Activated CD8-positive, alpha-beta T cell treated with anti-CD3 and anti-CD28 coated beads for 36 hours (primary cell): ENCODE measurements at regions not wholly inside any gene's neighbourhood (a gene's known extent, or its start where the extent isn't known, plus 50 kb on each side); places are given as distances from the start of the nearest gene placed in this dataset.

Experiments used
- ATAC-seq: fragments of 200-7000 bp; cut with Tn5 transposase; one replicate; pipeline ENCODE4 v1.10.0; 2021; ENCODE audit warnings: mild to moderate bottlenecking, moderate library complexity
- CTCF ChIA-PET: fragments of 350-600 bp; sonication (Branson Sonifier 250); formaldehyde crosslinking; loops from one replicate; lab custom pipeline; 2021; ENCODE audit warnings: antibody characterized with exemption; lab: Charles Lee
- POLR2A ChIA-PET: fragments of 350-600 bp; sonication (Branson Sonifier 250); formaldehyde crosslinking; loops from one replicate; lab custom pipeline; 2021; ENCODE audit warnings: antibody characterized with exemption; lab: Charles Lee
- DNase-seq: peaks from one replicate; pipeline ENCODE4 v3.0.0-alpha.2; 2020
- H3K27ac Mint-ChIP-seq: one replicate; pipeline ENCODE4 v1.8.0; 2021; ENCODE audit warnings: mild to moderate bottlenecking, mixed read lengths
- H3K27me3 Mint-ChIP-seq: one replicate; pipeline ENCODE4 v1.8.0; 2021; ENCODE audit warnings: mixed read lengths
- H3K36me3 Mint-ChIP-seq: one replicate; pipeline ENCODE4 v1.8.0; 2021; ENCODE audit warnings: low read depth, mixed read lengths
- H3K4me1 Mint-ChIP-seq: one replicate; pipeline ENCODE4 v1.8.0; 2021; ENCODE audit warnings: low read depth, mixed read lengths
- H3K4me3 Mint-ChIP-seq: one replicate; pipeline ENCODE4 v1.8.0; 2021; ENCODE audit warnings: mild to moderate bottlenecking, moderate library complexity, mixed read lengths
- H3K9me3 Mint-ChIP-seq: one replicate; pipeline ENCODE4 v1.8.0; 2021; ENCODE audit warnings: mixed read lengths
- intact Hi-C: fragments of 100-400 bp; cut with micrococcal nuclease; formaldehyde crosslinking; loops from one replicate; pipeline ENCODE4 v1.10.0; 2022
- TF ChIP-seq, protein P1 (sequence below): fragments of 200-600 bp; IDR thresholded peaks from one replicate; pipeline ENCODE4 v1.8.0; 2022; ENCODE audit warnings: antibody characterized with exemption, mild to moderate bottlenecking

DNA sequence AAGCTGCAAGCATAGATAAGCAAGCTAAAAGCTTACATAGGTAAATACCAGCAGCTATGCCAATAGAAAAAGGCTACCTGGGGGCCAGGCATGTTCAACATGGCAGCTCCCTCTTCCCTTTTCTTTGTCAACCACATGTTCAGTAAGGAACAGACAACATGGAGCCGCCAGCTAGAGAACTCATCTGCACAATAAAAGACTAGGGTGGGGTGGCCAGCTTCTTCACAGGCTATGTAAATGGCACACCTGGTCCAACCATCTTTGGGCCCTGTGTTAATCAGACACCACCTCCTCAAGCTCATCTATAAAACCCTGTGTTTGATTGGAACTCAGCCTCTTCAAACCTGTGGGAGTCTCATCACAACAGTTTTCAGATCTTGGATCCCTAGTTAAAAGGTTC lies 129.7 kb upstream of the TMPO start:
- Mint-ChIP-seq H3K27me3 (peaks cover 2% of the 10 kb centered on the region), H3K9me3 (no peaks in the 10 kb centered on the region), H3K27ac (no peak overlapping the region), H3K36me3 (no peaks in the 10 kb centered on the region), H3K4me1 (no peaks in the 10 kb centered on the region), H3K4me3 (no peak overlapping the region)
- ChIA-PET POLR2A (interaction anchor here (0.6 kb wide), 1 partner anchor 1691 kb away, joined by 3 read pairs; no protein-coding TSS in a partner anchor), CTCF (no interaction called here)
- DNase-seq (no peak), ATAC-seq (no peak)
- TF ChIP-seq, protein P1, sequence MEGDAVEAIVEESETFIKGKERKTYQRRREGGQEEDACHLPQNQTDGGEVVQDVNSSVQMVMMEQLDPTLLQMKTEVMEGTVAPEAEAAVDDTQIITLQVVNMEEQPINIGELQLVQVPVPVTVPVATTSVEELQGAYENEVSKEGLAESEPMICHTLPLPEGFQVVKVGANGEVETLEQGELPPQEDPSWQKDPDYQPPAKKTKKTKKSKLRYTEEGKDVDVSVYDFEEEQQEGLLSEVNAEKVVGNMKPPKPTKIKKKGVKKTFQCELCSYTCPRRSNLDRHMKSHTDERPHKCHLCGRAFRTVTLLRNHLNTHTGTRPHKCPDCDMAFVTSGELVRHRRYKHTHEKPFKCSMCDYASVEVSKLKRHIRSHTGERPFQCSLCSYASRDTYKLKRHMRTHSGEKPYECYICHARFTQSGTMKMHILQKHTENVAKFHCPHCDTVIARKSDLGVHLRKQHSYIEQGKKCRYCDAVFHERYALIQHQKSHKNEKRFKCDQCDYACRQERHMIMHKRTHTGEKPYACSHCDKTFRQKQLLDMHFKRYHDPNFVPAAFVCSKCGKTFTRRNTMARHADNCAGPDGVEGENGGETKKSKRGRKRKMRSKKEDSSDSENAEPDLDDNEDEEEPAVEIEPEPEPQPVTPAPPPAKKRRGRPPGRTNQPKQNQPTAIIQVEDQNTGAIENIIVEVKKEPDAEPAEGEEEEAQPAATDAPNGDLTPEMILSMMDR = no peak
- intact Hi-C loops = no loop called here

DNA sequence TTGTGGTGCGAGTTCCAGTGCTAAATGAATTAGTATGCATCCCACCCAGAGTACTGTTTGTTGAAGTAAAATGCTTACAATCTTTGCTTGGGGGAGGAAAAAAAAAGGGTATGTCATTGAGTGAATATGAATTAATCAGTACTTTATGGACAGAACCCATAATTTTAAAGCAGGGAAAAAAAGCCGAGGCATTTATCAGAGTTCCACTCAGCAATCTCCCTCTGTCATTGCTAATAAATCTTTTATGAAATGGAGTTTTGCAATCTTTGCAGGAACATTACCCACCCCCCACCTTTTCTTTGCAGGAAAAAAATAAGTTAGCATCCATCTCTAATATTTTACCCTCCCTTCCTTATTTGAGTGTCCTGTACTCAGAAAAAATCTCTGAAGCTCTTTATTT lies 127.9 kb upstream of the TMPO start:
- H3K27ac Mint-ChIP-seq = no peak overlapping the region
- TF ChIP-seq, protein P1 = no peak
- H3K36me3 Mint-ChIP-seq = no peaks in the 10 kb centered on the region
- H3K27me3 Mint-ChIP-seq = peaks cover 2% of the 10 kb centered on the region
- no peaks in the 10 kb centered on the region for H3K4me1 Mint-ChIP-seq
- no peaks in the 10 kb centered on the region for H3K9me3 Mint-ChIP-seq
- intact Hi-C loops = no loop called here
- no peak for ATAC-seq
- no peak for DNase-seq
- POLR2A ChIA-PET = no interaction called here
- no peak overlapping the region for H3K4me3 Mint-ChIP-seq
- CTCF ChIA-PET = interaction anchor here (0.8 kb wide), 1 partner anchor 1397 kb away, joined by 3 read pairs; no protein-coding TSS in a partner anchor

DNA sequence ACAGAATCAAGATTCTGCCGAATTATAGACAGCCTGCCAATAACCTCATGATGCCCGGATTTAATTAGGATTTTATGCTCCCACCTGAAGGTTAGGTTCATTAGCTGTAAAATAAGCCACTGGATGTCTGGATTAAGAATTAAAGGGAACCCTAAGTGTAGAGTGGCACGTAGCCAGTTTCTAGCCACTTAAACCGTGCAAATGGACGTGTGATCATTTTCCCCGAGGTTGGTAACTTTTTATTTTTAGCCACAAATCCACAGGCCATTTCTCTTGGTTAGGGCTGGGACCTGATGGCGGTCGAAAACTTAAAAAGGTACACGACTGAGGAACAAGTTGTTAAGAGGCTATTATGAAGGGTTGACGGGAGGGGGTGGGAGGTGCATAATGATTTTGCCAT lies 127.3 kb upstream of the TMPO start:
- H3K4me1 Mint-ChIP-seq = no peaks in the 10 kb centered on the region
- ChIA-PET POLR2A (no interaction called here), CTCF (interaction anchor here (0.8 to 1.6 kb wide), 2 partner anchors 9 to 1398 kb away, joined by 3 to 9 read pairs; no protein-coding TSS in a partner anchor)
- no peaks in the 10 kb centered on the region for H3K36me3 Mint-ChIP-seq
- intact Hi-C loops = no loop called here
- TF ChIP-seq, protein P1 = no peak
- no peaks in the 10 kb centered on the region for H3K9me3 Mint-ChIP-seq
- no peak overlapping the region for H3K4me3 Mint-ChIP-seq
- no peak for ATAC-seq
- H3K27me3 Mint-ChIP-seq = peaks cover 2% of the 10 kb centered on the region
- no peak overlapping the region for H3K27ac Mint-ChIP-seq
- no peak for DNase-seq

DNA sequence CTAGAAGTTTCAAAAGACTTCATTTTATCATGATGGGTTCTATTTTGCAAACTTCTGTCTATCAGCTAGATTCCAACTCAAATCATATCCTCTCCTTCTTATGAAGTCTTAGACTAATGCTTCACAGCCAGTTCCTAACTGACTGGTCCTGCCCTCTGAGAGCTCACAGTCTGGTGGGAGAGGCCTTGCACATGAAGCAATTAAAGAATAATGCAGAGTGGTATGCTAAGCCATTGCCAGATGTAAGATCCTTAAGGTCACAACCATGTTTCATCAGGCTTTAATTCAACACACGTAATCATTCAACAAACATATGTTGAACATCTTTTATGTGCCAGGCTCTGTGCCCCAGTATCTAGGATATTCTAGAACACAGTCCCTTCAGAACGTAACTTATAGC lies 125.8 kb upstream of the TMPO start:
- DNase-seq (no peak), ATAC-seq (no peak)
- intact Hi-C loops = no loop called here
- POLR2A ChIA-PET = no interaction called here
- TF ChIP-seq, protein P1 = no peak
- CTCF ChIA-PET = interaction anchor here (1.5 to 1.6 kb wide), 2 partner anchors 7 to 19 kb away, joined by 4 to 9 read pairs; no protein-coding TSS in a partner anchor
- H3K9me3 Mint-ChIP-seq = no peaks in the 10 kb centered on the region
- no peak overlapping the region for H3K27ac Mint-ChIP-seq
- no peaks in the 10 kb centered on the region for H3K36me3 Mint-ChIP-seq
- H3K27me3 Mint-ChIP-seq = no peaks in the 10 kb centered on the region
- H3K4me1 Mint-ChIP-seq = no peaks in the 10 kb centered on the region
- no peak overlapping the region for H3K4me3 Mint-ChIP-seq

DNA sequence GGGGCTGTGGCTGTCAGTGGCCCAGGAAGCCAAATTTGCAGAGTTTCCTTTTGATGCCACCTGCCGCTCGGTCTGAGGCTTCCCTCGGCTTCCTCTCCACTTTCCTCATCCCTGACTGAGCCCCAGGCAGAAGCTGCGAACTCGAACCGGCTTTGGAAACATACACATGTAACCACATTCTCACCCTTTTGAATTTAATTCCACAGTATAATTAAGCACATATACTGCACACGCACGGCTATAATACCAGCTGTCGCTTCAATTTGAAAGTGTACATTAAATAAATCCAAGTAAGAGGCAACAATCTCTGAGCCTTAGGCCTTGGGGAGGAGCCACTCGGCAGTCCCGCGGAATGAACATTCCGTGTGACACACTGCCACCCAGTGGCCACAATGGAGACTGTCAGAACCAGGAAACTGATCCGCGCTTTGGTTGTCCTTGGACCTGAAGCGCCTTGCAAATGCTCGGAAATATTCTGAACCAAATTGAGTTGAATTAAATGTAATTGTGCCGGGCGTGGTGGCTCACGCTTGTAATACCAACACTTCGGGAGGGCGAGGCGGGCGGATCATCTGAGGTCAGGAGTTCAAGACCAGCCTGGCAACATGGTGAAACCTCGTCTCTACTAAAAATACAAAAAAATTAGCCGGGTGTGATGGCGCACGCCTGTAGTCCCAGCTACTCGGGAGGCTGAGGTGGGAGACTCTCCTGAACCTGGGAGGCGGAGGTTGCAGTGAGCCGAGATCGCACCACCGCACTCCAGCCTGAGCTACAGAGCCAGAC lies 117.9 kb upstream of the TMPO start:
- CTCF ChIA-PET = interaction anchor here (0.6 to 1.4 kb wide), 10 partner anchors 9 to 1248 kb away, joined by 3 to 9 read pairs (median 4); no protein-coding TSS in a partner anchor
- Mint-ChIP-seq H3K4me1 (peaks cover 32% of the 10 kb centered on the region), H3K27me3 (no peaks in the 10 kb centered on the region), H3K36me3 (no peaks in the 10 kb centered on the region), H3K27ac (peak overlapping the region; percentile 61), H3K4me3 (peak overlapping the region; percentile 67), H3K9me3 (no peaks in the 10 kb centered on the region)
- ATAC-seq = peak; percentile 89
- TF ChIP-seq, protein P1 = peak; percentile 77
- peak; percentile 88 for DNase-seq
- POLR2A ChIA-PET = interaction anchor here (0.7 to 1.2 kb wide), 2 partner anchors 172 to 196 kb away, joined by 3 read pairs; partner anchors contain the start of gene SLC25A3
- intact Hi-C loops = no loop called here
